ENCODE measurements at regions not wholly inside any gene's neighbourhood (a gene's known extent, or its start where the extent isn't known, plus 50 kb on each side); places are given as distances from the start of the nearest gene placed in this dataset.

DNA sequence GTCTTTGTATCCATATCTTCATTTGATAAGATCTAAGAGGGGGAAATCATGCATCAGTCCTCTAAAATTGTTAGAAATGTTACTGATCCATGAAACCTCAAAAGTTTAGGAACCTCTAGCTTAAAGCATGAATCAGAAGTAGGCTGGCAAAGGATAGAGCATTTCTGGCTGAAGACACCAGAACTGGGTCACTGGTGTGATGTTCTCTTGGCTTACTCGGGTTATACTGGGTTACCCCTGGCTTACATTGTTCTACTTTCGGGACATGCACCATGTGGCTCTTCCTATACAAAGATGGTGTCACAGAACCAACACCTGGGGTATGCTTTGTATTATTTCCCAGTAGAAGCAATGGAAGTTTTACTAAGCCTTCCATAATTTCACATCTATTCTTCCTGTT, 83.2 kb upstream of the TNP1 start:
- peaks cover 0 to 6% of the 10 kb centered on the region in 2 experiments; a peak in 1 of 5 replicates for H3K27me3 ChIP-seq (ENCODE audit: control insufficient read depth in 1 of 2, insufficient read depth in 2 of 2, low read length in 2 of 2)
- in situ Hi-C loops (cut with HindIII; ENCODE audit: extremely low pct_ligation_motif_present, low pct_unique_long_range_greater_than_20kb) = no loop called here
- no peak for ATAC-seq
- no peak overlapping the region for H3K27ac ChIP-seq (ENCODE audit: extremely low read length, insufficient read depth, low read length)
- BruUV-seq (replicated peaks) = no TSS peak
- no peak overlapping the region for H3K9ac ChIP-seq (ENCODE audit: insufficient read depth, low read depth, low read length)
- no peaks in the 10 kb centered on the region for H3K36me3 ChIP-seq (replicated peaks in 1 of 2; ENCODE audit: control insufficient read depth in 1 of 2, insufficient read depth in 2 of 2, low read length in 2 of 2)
- DNase-seq (ENCODE audit: low spot score) = no peak
- H3K4me1 ChIP-seq (ENCODE audit: insufficient read depth, low read length) = no peaks in the 10 kb centered on the region
- no peaks in the 10 kb centered on the region for H4K20me1 ChIP-seq (ENCODE audit: insufficient read depth, low read length)
- no peak overlapping the region for H3K4me3 ChIP-seq (replicated peaks in 1 of 3; ENCODE audit: insufficient read depth in 1 of 3, low read depth in 2 of 3, low read length in 3 of 3)
- WGBS (ENCODE audit: low lambda C conversion rate) = 0% methylated on average over 2 of the region's 2 CpGs
- H3K79me2 ChIP-seq (ENCODE audit: insufficient read depth, low read length) = no peaks in the 10 kb centered on the region
- H3K4me2 ChIP-seq (ENCODE audit: low read depth, low read length) = no peak overlapping the region
- H3K9me3 ChIP-seq (ENCODE audit: low read length) = no peaks in the 10 kb centered on the region
- TF ChIP-seq RXRA (CRISPR knock-in tag; IDR thresholded peaks at IDR 0.05) = no peak
- no peak for TF ChIP-seq GFI1 (CRISPR knock-in tag; IDR thresholded peaks at IDR 0.05; ENCODE audit: borderline replicate concordance)
- no peak for FAIRE-seq
- ChIA-PET CTCF (ENCODE audit: low intra/inter-chr PET ratio, low total read pairs) (no interaction called here), POLR2A (interaction anchor here (0.6 kb wide), 1 partner anchor 11 kb away, joined by 3 read pairs; no protein-coding TSS in a partner anchor)
- no peak overlapping the region for H2AFZ ChIP-seq (ENCODE audit: low read length)
- intact Hi-C loops (cut with micrococcal nuclease; ENCODE audit: unreplicated experiment) = no loop called here

DNA sequence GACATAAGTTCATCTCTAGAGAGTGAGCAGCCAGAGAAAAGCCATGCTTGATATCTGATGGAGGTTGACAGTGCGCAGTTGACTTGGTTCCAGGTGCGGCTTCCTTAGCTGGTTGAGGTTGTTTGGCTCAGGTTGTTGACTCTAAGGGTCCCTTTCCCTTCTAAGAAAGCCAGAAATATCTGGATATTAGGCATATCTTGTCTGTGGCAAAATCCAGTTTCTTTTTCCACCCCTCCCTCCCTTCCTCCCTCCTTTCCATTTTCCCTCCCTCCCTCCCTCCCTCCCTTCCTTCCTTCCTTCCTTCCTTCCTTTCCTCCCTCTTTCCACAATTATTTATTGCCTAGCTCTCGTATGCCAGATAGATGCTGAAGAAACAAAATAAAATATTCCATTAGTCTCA, 82.6 kb upstream of the TNP1 start:
- Histone ChIP-seq H3K9ac (ENCODE audit: insufficient read depth, low read depth, low read length) (no peak overlapping the region), H3K27me3 (ENCODE audit: control insufficient read depth in 1 of 2, insufficient read depth in 2 of 2, low read length in 2 of 2) (peaks cover 0 to 6% of the 10 kb centered on the region in 2 experiments; a peak in 1 of 5 replicates), H3K4me2 (ENCODE audit: low read depth, low read length) (no peak overlapping the region), H3K4me3 (replicated peaks in 1 of 3; ENCODE audit: insufficient read depth in 1 of 3, low read depth in 2 of 3, low read length in 3 of 3) (no peak overlapping the region), H3K9me3 (ENCODE audit: low read length) (no peaks in the 10 kb centered on the region), H3K4me1 (ENCODE audit: insufficient read depth, low read length) (no peaks in the 10 kb centered on the region), H3K27ac (ENCODE audit: extremely low read length, insufficient read depth, low read length) (no peak overlapping the region), H3K79me2 (ENCODE audit: insufficient read depth, low read length) (no peaks in the 10 kb centered on the region), H4K20me1 (ENCODE audit: insufficient read depth, low read length) (no peaks in the 10 kb centered on the region), H2AFZ (ENCODE audit: low read length) (no peak overlapping the region), H3K36me3 (replicated peaks in 1 of 2; ENCODE audit: control insufficient read depth in 1 of 2, insufficient read depth in 2 of 2, low read length in 2 of 2) (no peaks in the 10 kb centered on the region)
- ChIA-PET POLR2A (interaction anchor here (0.6 kb wide), 1 partner anchor 10 kb away, joined by 3 read pairs; no protein-coding TSS in a partner anchor), CTCF (ENCODE audit: low intra/inter-chr PET ratio, low total read pairs) (no interaction called here)
- FAIRE-seq = no peak
- 31% methylated on average over 3 of the region's 3 CpGs for WGBS (ENCODE audit: low lambda C conversion rate)
- ATAC-seq = no peak
- TF ChIP-seq, protein P1, sequence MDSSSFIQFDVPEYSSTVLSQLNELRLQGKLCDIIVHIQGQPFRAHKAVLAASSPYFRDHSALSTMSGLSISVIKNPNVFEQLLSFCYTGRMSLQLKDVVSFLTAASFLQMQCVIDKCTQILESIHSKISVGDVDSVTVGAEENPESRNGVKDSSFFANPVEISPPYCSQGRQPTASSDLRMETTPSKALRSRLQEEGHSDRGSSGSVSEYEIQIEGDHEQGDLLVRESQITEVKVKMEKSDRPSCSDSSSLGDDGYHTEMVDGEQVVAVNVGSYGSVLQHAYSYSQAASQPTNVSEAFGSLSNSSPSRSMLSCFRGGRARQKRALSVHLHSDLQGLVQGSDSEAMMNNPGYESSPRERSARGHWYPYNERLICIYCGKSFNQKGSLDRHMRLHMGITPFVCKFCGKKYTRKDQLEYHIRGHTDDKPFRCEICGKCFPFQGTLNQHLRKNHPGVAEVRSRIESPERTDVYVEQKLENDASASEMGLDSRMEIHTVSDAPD (CRISPR knock-in tag; IDR thresholded peaks at IDR 0.05) = no peak
- TF ChIP-seq KMT2A (CRISPR knock-in tag; IDR thresholded peaks at IDR 0.05) (no peak), EEA1 (CRISPR knock-in tag; IDR thresholded peaks at IDR 0.05; ENCODE audit: borderline replicate concordance) (no peak), ZNF720 (CRISPR knock-in tag; IDR thresholded peaks at IDR 0.05) (no peak), SKI (IDR thresholded peaks at IDR 0.05; ENCODE audit: partially characterized antibody) (no peak), XBP1 (CRISPR knock-in tag; IDR thresholded peaks at IDR 0.05) (no peak), PCBP2 (optimal IDR thresholded peaks at IDR 0.05; ENCODE audit: low read depth, low read length, poor library complexity, severe bottlenecking) (peak; percentile 53), ZNF614 (CRISPR knock-in tag; IDR thresholded peaks at IDR 0.05; ENCODE audit: borderline replicate concordance) (no peak), MEIS1 (CRISPR knock-in tag; IDR thresholded peaks at IDR 0.05; ENCODE audit: borderline replicate concordance) (no peak), ZNF274 (CRISPR knock-in tag; IDR thresholded peaks at IDR 0.05) (no peak), HNRNPK (IDR thresholded peaks at IDR 0.05; ENCODE audit: low read depth, low read length, poor library complexity, severe bottlenecking) (peak; percentile 81), ZNF251 (CRISPR knock-in tag; IDR thresholded peaks at IDR 0.05) (no peak)
- TF ChIP-seq, protein P2, sequence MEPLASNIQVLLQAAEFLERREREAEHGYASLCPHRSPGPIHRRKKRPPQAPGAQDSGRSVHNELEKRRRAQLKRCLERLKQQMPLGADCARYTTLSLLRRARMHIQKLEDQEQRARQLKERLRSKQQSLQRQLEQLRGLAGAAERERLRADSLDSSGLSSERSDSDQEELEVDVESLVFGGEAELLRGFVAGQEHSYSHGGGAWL (CRISPR knock-in tag; IDR thresholded peaks at IDR 0.05) = no peak
- TF ChIP-seq, protein P3, sequence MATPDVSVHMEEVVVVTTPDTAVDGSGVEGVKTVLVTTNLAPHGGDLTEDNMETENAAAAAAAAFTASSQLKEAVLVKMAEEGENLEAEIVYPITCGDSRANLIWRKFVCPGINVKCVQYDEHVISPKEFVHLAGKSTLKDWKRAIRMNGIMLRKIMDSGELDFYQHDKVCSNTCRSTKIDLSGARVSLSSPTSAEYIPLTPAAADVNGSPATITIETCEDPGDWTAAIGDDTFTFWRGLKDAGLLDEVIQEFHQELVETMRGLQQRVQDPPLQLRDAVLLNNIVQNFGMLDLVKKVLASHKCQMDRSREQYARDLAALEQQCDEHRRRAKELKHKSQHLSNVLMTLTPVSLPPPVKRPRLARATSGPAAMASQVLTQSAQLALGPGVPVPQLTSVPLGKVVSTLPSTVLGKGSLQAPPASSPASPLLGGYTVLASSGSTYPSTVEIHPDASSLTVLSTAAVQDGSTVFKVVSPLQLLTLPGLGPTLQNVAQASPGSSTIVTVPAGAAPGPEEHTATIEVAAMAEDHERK (CRISPR knock-in tag; IDR thresholded peaks at IDR 0.05; ENCODE audit: low read depth) = no peak
- no TSS peak for BruUV-seq (replicated peaks)
- intact Hi-C loops (cut with micrococcal nuclease; ENCODE audit: unreplicated experiment) = no loop called here
- in situ Hi-C loops (cut with HindIII; ENCODE audit: extremely low pct_ligation_motif_present, low pct_unique_long_range_greater_than_20kb) = no loop called here
- DNase-seq (ENCODE audit: low spot score) = no peak
